Testis (tissue), 2 donors: ENCODE measurements at regions not wholly inside any gene's neighbourhood (a gene's known extent, or its start where the extent isn't known, plus 50 kb on each side); places are given as distances from the start of the nearest gene placed in this dataset.

Experiments
- DNase-seq: peaks from one replicate; pipeline ENCODE4 v3.0.0-alpha.2; 2019
- H3K27ac ChIP-seq, 2 donors: fragments of 200-600 bp; sonication (generic); one replicate each; pipeline ENCODE4 v1.5.1; 2019
- H3K27me3 ChIP-seq: fragments of 200-600 bp; sonication (generic); one replicate; pipeline ENCODE4 v1.5.1; 2019
- H3K36me3 ChIP-seq: fragments of 200-600 bp; sonication (generic); one replicate; pipeline ENCODE4 v1.5.1; 2017; ENCODE audit warnings: low read depth; ENCODE audit errors: missing control alignments
- H3K4me1 ChIP-seq: fragments of 200-600 bp; sonication (generic); one replicate; pipeline ENCODE4 v1.5.1; 2019
- H3K4me3 ChIP-seq, 2 donors: fragments of 200-600 bp; sonication (generic); one replicate each; pipeline ENCODE4 v1.5.1; 2017 to 2019
- H3K9me3 ChIP-seq: fragments of 200-600 bp; sonication (generic); one replicate; pipeline ENCODE4 v1.5.1; 2017
- POLR2A ChIP-seq: fragments of 450-650 bp; IDR thresholded peaks from one replicate; pipeline ENCODE4 v1.6.1; 2017; ENCODE audit warnings: antibody characterized with exemption, mild to moderate bottlenecking, moderate library complexity
- WGBS, 2 donors: methylation state at CpG; one replicate each; pipeline ENCODE4 v1.1.5; 2018; 5-methylcytosine and 5-hydroxymethylcytosine counted together
- intact Hi-C: fragments of 100-400 bp; cut with DNase I; formaldehyde crosslinking; loops from one replicate; pipeline ENCODE4 v1.15.1; 2023; ENCODE audit warnings: low total_unique reads
- TF ChIP-seq, protein P1 (sequence below), 3 experiments: fragments of 450-650 bp in 2 of 3; fragments of 200-600 bp in 1 of 3; sonication (generic) in 1 of 3; IDR thresholded peaks; one replicate each; pipeline ENCODE4 v1.5.1; 2016 to 2019; ENCODE audit warnings: antibody characterized with exemption in 3 of 3, mild to moderate bottlenecking in 2 of 3, moderate library complexity in 1 of 3

DNA sequence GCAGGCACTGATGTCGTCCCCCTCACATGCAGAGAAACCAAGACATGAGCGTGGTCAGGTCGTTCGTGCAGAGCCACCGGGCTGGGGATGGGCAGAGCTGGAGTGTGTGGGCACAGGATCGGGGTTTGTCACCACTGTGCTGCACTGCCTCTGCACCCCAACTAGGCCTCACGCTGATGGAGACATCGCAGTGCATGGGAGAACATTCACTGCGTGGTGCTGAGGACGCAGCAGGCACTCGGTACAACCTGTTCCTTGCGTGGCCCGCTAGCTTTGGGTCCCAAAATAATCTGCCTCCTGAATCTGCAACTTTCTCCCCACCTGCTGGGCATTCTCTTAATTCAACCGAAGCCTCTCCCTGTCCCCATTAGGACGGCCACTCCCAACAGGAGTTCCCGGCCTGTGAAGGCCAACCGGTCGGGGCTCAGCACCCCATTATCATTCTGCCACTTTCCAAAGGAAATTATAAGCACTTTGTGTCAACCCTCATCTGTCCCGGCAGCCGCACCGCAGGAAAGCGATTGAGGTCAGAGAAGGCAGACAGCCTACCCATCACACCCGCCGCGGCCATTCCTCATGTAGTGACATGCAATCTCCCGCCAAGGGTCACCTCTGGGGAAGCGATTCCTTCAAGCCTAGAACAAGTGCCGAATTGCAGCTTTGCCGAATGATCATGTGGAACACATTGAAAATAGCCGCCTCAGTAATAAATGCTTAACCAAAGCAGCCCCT lies 490.4 kb downstream of the MN1 start:
- H3K27ac ChIP-seq, result no peak overlapping the region
- peak; percentile 21 for DNase-seq
- H3K27me3 ChIP-seq, result no peaks in the 10 kb centered on the region
- H3K4me3 ChIP-seq, result no peak overlapping the region
- H3K36me3 ChIP-seq, result no peaks in the 10 kb centered on the region
- intact Hi-C loops, result no loop called here
- H3K9me3 ChIP-seq, result no peaks in the 10 kb centered on the region
- H3K4me1 ChIP-seq, result peaks cover 23% of the 10 kb centered on the region
- WGBS, 2 donors, result 53 to 64% methylated on average over 26 to 30 of the region's 30 CpGs
- no peak for TF ChIP-seq POLR2A
- TF ChIP-seq, protein P1, sequence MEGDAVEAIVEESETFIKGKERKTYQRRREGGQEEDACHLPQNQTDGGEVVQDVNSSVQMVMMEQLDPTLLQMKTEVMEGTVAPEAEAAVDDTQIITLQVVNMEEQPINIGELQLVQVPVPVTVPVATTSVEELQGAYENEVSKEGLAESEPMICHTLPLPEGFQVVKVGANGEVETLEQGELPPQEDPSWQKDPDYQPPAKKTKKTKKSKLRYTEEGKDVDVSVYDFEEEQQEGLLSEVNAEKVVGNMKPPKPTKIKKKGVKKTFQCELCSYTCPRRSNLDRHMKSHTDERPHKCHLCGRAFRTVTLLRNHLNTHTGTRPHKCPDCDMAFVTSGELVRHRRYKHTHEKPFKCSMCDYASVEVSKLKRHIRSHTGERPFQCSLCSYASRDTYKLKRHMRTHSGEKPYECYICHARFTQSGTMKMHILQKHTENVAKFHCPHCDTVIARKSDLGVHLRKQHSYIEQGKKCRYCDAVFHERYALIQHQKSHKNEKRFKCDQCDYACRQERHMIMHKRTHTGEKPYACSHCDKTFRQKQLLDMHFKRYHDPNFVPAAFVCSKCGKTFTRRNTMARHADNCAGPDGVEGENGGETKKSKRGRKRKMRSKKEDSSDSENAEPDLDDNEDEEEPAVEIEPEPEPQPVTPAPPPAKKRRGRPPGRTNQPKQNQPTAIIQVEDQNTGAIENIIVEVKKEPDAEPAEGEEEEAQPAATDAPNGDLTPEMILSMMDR (IDR thresholded peaks at IDR 0.05), result no peak

- H3K4me3 ChIP-seq, result no peak overlapping the region
- intact Hi-C loops, result no loop called here
- H3K36me3 ChIP-seq, result no peaks in the 10 kb centered on the region
- 23 to 28% methylated on average over 16 of the region's 16 CpGs for WGBS, 2 donors
- TF ChIP-seq, protein P1 (IDR thresholded peaks at IDR 0.05), result no peak
- no peak for TF ChIP-seq POLR2A
- H3K27ac ChIP-seq, result no peak overlapping the region
- H3K9me3 ChIP-seq, result no peaks in the 10 kb centered on the region
- DNase-seq, result no peak
- H3K27me3 ChIP-seq, result no peaks in the 10 kb centered on the region
- H3K4me1 ChIP-seq, result peaks cover 23% of the 10 kb centered on the region
Measured at GRCh38 chr22:27311698-27312550, 489.6 kb downstream of the MN1 start.

- Histone ChIP-seq H3K4me3 (no peak overlapping the region), H3K36me3 (no peaks in the 10 kb centered on the region), H3K27ac (no peak overlapping the region), H3K9me3 (no peaks in the 10 kb centered on the region), H3K27me3 (no peaks in the 10 kb centered on the region), H3K4me1 (peaks cover 23% of the 10 kb centered on the region)
- 61 to 72% methylated on average over 8 of the region's 8 CpGs for WGBS, 2 donors
- intact Hi-C loops, result no loop called here
- no peak for DNase-seq
- TF ChIP-seq, protein P1 (IDR thresholded peaks at IDR 0.05), result no peak
- TF ChIP-seq POLR2A, result no peak
Measured at GRCh38 chr22:27312565-27312964, 489.0 kb downstream of the MN1 start.

DNA sequence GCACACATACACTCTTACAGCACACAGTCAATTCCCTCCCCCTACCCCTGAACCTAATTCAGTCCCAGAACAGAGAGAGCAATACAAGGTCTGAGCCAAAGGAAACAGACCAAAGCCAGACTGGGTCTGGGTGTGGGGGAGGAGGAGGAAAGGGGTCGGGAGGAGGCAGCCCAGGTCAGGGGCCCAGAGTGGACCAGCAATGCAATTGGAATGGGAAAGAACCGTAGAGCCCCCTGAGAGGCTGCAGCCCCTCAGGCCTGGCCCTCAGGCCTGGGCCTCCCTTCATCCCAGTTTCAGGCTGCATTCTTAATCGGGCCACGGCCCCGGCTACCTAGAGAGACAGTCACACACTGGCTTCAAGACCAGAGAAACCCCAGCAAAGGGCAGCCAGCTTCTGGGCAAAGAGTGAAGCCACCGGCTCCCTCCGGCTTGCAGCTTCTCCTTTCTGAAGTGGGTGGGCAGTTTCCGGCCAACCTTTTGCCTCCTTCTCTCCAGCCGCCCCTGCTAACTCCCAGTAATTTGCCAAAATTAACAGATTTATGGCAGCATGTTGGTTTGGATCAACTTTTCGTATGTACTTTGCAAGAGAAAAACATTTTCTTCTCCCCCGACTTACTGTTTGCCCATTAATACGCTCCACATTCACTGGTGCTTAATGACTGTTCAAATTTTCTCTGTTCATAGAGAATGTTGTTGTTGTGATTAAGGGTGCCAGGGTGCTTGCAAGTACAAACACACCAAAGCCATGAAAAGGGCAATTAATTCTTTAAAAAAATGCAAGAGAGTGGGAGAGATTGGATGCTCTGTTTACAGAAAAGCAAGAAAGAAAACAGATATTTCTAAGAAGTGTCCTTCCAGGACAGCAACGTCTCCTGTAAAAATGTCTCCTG lies 488.3 kb downstream of the MN1 start:
- no peak for TF ChIP-seq POLR2A
- TF ChIP-seq, protein P1 (IDR thresholded peaks at IDR 0.05), result no peak
- intact Hi-C loops, result no loop called here
- DNase-seq, result no peak
- Histone ChIP-seq H3K4me1 (peaks cover 23% of the 10 kb centered on the region), H3K9me3 (no peaks in the 10 kb centered on the region), H3K4me3 (no peak overlapping the region), H3K27me3 (no peaks in the 10 kb centered on the region), H3K36me3 (no peaks in the 10 kb centered on the region), H3K27ac (no peak overlapping the region)
- 53 to 56% methylated on average over 13 of the region's 13 CpGs for WGBS, 2 donors
